Panc1 (cell line): ENCODE measurements at regions not wholly inside any gene's neighbourhood (a gene's known extent, or its start where the extent isn't known, plus 50 kb on each side); places are given as distances from the start of the nearest gene placed in this dataset.

Source experiments
- ATAC-seq: fragments of 200-7000 bp; cut with Tn5 transposase; 2 replicates; pipeline ENCODE4 v1.9.1; 2020; ENCODE audit warnings: mild to moderate bottlenecking, moderate library complexity
- BruUV-seq: library from RNA; stranded (reverse); fragments of 400-500 nt; replicated peaks from 2 replicates; lab custom pipeline; 2021; lab: Mats Ljungman, UMichigan
- CTCF ChIA-PET: fragments of 300-600 bp; sonication (Branson Sonifier 250); formaldehyde crosslinking; loops from one replicate; lab custom pipeline; 2022; ENCODE audit warnings: antibody characterized with exemption; lab: Charles Lee
- POLR2A ChIA-PET: fragments of 300-600 bp; sonication (Branson Sonifier 250); formaldehyde crosslinking; loops from one replicate; lab custom pipeline; 2022; ENCODE audit warnings: antibody characterized with exemption; lab: Charles Lee
- DNase-seq: peaks from one replicate; pipeline ENCODE4 v3.0.0-alpha.2; 2010; ENCODE audit warnings: low read depth, low spot score
- H3K27ac ChIP-seq: 2 replicates; pipeline ENCODE4 v1.5.1; 2011; ENCODE audit warnings: mild to moderate bottlenecking, low read length, inconsistent platforms
- H3K27me3 ChIP-seq: fragments of 200-500 bp; sonication (Bioruptor generic); 2 replicates; pipeline ENCODE4 v1.6.0; 2014; ENCODE audit warnings: low read length, inconsistent platforms; ENCODE audit not compliant: control insufficient read depth, insufficient read depth
- H3K36me3 ChIP-seq: fragments of 200-500 bp; sonication (Bioruptor generic); 2 replicates; pipeline ENCODE4 v1.5.1; 2014; ENCODE audit warnings: inconsistent platforms, mild to moderate bottlenecking, low read length, moderate library complexity; ENCODE audit not compliant: control insufficient read depth, insufficient read depth
- H3K4me1 ChIP-seq: 2 replicates; pipeline ENCODE4 v1.5.1; 2011; ENCODE audit warnings: inconsistent platforms, mild to moderate bottlenecking, low read length, moderate library complexity; ENCODE audit not compliant: control insufficient read depth, insufficient read depth
- H3K4me3 ChIP-seq, 2 experiments: 2 replicates each; pipeline ENCODE4 v1.5.1; 2011 to 2012; ENCODE audit warnings: low read depth in 2 of 2, low read length in 2 of 2, mild to moderate bottlenecking in 2 of 2, inconsistent platforms in 1 of 2, moderate library complexity in 1 of 2
- H3K9me3 ChIP-seq: fragments of 200-500 bp; sonication (Bioruptor generic); 2 replicates; pipeline ENCODE4 v1.5.1; 2014; ENCODE audit warnings: low read depth, mild to moderate bottlenecking, inconsistent platforms, low read length, moderate library complexity; ENCODE audit not compliant: control insufficient read depth, insufficient read depth
- CTCF ChIP-seq: fragments of 450-650 bp; IDR thresholded peaks from 2 replicates; pipeline ENCODE4 v1.5.1; 2017; ENCODE audit warnings: mild to moderate bottlenecking
- POLR2AphosphoS5 ChIP-seq: IDR thresholded peaks from 2 replicates; pipeline ENCODE4 v1.6.1; 2012; ENCODE audit warnings: mild to moderate bottlenecking, low read depth, low read length, moderate library complexity
- SIN3A ChIP-seq: IDR thresholded peaks from 2 replicates; pipeline ENCODE4 v1.6.1; 2012; ENCODE audit warnings: low read depth, mild to moderate bottlenecking, low read length, moderate library complexity, borderline replicate concordance; ENCODE audit not compliant: insufficient read depth
- in situ Hi-C: cut with HindIII; loops from 2 replicates; pipeline ENCODE4 v1.10.0; 2016; ENCODE audit warnings: low sequenced_read_pairs, low pct_unique_long_range_greater_than_20kb
- intact Hi-C: fragments of 100-400 bp; cut with micrococcal nuclease; formaldehyde crosslinking; loops from one replicate; pipeline ENCODE4 v1.10.0; 2022; ENCODE audit not compliant: unreplicated experiment
- TF ChIP-seq, protein P1 (sequence below), 2 experiments: IDR thresholded peaks; 2 replicates each; pipeline ENCODE4 v1.6.1; 2011 to 2012; ENCODE audit warnings: low read depth in 2 of 2, control low read depth in 1 of 2, low read length in 1 of 2, mild to moderate bottlenecking in 1 of 2, moderate library complexity in 1 of 2; ENCODE audit not compliant: insufficient read depth in 1 of 2

- TF ChIP-seq, protein P1, sequence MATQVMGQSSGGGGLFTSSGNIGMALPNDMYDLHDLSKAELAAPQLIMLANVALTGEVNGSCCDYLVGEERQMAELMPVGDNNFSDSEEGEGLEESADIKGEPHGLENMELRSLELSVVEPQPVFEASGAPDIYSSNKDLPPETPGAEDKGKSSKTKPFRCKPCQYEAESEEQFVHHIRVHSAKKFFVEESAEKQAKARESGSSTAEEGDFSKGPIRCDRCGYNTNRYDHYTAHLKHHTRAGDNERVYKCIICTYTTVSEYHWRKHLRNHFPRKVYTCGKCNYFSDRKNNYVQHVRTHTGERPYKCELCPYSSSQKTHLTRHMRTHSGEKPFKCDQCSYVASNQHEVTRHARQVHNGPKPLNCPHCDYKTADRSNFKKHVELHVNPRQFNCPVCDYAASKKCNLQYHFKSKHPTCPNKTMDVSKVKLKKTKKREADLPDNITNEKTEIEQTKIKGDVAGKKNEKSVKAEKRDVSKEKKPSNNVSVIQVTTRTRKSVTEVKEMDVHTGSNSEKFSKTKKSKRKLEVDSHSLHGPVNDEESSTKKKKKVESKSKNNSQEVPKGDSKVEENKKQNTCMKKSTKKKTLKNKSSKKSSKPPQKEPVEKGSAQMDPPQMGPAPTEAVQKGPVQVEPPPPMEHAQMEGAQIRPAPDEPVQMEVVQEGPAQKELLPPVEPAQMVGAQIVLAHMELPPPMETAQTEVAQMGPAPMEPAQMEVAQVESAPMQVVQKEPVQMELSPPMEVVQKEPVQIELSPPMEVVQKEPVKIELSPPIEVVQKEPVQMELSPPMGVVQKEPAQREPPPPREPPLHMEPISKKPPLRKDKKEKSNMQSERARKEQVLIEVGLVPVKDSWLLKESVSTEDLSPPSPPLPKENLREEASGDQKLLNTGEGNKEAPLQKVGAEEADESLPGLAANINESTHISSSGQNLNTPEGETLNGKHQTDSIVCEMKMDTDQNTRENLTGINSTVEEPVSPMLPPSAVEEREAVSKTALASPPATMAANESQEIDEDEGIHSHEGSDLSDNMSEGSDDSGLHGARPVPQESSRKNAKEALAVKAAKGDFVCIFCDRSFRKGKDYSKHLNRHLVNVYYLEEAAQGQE (IDR thresholded peaks at IDR 0.05; ENCODE audit: insufficient read depth in 1 of 2, low read depth in 2 of 2, low read length in 1 of 2), result no peak
- TF ChIP-seq CTCF (no peak), POLR2AphosphoS5 (no peak), SIN3A (no peak)
- no peaks in the 10 kb centered on the region for H3K9me3 ChIP-seq
- no peak for DNase-seq
- in situ Hi-C loops (no loop called here), intact Hi-C loops (no loop called here)
- H3K27me3 ChIP-seq, result no peaks in the 10 kb centered on the region
- CTCF ChIA-PET, result no interaction called here
- H3K36me3 ChIP-seq, result no peaks in the 10 kb centered on the region
- H3K4me1 ChIP-seq, result no peaks in the 10 kb centered on the region
- H3K4me3 ChIP-seq, result no peak overlapping the region
- BruUV-seq, result no TSS peak
- no peak for ATAC-seq
- H3K27ac ChIP-seq, result no peak overlapping the region
- POLR2A ChIA-PET, result no interaction called here
These were observed 118.8 kb upstream of the MYO3A start for GRCh38 chr10:25815236-25815635.

DNA sequence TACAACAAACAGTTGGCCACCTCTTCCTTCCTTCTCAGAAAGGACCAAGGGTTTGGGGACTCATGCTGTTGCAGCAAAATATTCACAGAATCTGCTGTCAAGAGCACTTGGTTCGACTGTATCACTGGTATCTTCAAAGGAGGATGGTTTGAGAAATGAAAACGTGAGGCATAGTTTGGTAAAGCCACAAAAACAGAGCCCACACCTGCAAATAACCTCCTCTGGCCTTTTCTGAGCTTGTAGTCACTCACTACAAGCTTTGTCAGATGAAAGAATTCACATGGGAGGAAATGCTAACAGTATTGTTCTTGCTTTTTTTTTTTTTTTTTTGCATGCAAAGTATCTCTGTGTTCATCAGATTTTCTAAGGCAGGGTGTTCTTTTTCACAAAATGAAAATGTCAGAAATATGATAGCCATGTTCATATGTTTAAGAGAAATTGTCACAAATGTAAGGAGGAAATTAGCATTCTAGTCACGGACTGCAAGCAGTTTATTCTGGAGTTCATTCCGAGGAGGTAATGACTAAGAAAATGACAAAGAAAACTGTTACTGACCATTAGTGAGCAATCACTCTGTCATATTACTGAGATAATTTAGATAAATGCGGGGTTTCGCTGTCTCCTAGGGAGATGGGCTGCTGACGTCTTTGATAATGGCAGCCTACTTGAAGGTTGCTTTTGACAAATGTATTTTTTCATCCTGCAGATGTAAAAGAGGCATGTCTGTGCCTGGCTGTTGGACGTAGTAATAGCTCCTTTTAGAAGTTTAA lies 117.8 kb upstream of the MYO3A start:
- Histone ChIP-seq H3K27me3 (no peaks in the 10 kb centered on the region), H3K9me3 (no peaks in the 10 kb centered on the region), H3K4me3 (no peak overlapping the region), H3K36me3 (no peaks in the 10 kb centered on the region), H3K4me1 (no peaks in the 10 kb centered on the region), H3K27ac (no peak overlapping the region)
- DNase-seq, result no peak
- POLR2A ChIA-PET, result no interaction called here
- in situ Hi-C loops, result no loop called here
- no peak for ATAC-seq
- TF ChIP-seq POLR2AphosphoS5 (no peak), SIN3A (no peak), CTCF (no peak)
- intact Hi-C loops, result no loop called here
- BruUV-seq, result no TSS peak
- CTCF ChIA-PET, result no interaction called here
